ENCODE measurements at regions not wholly inside any gene's neighbourhood (a gene's known extent, or its start where the extent isn't known, plus 50 kb on each side); places are given as distances from the start of the nearest gene placed in this dataset.

DNA sequence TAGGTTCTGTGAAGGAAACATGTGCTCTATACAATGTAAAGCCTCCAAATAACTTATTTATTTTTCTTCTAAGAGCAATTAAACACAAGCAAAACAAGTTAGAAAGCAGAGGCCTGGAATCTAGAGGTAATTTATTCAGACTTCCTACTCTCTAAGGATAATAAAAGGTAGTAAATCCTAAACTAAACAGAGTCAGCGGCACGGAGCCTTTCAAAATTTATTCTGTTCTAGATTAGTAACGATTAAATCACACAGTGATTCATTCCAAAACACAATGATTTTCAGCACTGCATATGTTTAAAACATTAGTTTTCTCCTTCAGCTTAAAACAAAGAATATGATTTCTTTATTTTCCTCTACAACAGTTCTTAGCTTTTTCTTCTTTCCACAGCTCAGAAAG is 160.9 kb downstream of the FBXO15 start:
- Mint-ChIP-seq H3K36me3 (ENCODE audit: insufficient read depth in 1 of 3, low read depth in 3 of 3) (peaks cover 4 to 12% (median 9%) of the 10 kb centered on the region in 3 experiments), H3K4me1 (no peaks in the 10 kb centered on the region), H3K27me3 (ENCODE audit: low read depth) (peaks cover 2% of the 10 kb centered on the region; the same call in 1 of the 2 replicates), H3K9me3 (peaks cover 15 to 16% of the 10 kb centered on the region in 2 experiments), H3K27ac (no peak overlapping the region), H3K4me3 (no peak overlapping the region)
- Histone ChIP-seq H3K23me2 (ENCODE audit: insufficient read length, low read depth, low read length, poor library complexity, severe bottlenecking) (no peaks in the 10 kb centered on the region), H3K18ac (ENCODE audit: insufficient read length, low read depth, low read length) (no peak overlapping the region), H3K27ac (ENCODE audit: insufficient read length, low read depth, low read length) (no peak overlapping the region), H3K4me2 (ENCODE audit: insufficient read depth, insufficient read length, low read length) (no peak overlapping the region), H2AK5ac (ENCODE audit: insufficient read length, low read length) (no peak overlapping the region), H3K27me3 (ENCODE audit: insufficient read depth, low read length) (no peaks in the 10 kb centered on the region), H2BK12ac (ENCODE audit: insufficient read length, low read depth, low read length) (no peak overlapping the region), H3K9ac (ENCODE audit: extremely low read depth, insufficient read length, low read length) (no peak overlapping the region), H3K56ac (ENCODE audit: insufficient read length, low read depth, low read length) (no peak overlapping the region), H3K79me1 (ENCODE audit: insufficient read depth, low read depth, low read length, poor library complexity, severe bottlenecking) (no peaks in the 10 kb centered on the region), H2BK5ac (ENCODE audit: insufficient read length, low read length) (no peak overlapping the region), H3K4me1 (ENCODE audit: insufficient read depth, low read length) (no peaks in the 10 kb centered on the region), H3T11ph (ENCODE audit: low read length) (no peak overlapping the region), H3K4ac (ENCODE audit: low read depth, low read length) (no peak overlapping the region), H2BK120ac (ENCODE audit: low read depth, low read length, poor library complexity, severe bottlenecking) (no peak overlapping the region), H3K9me3 (ENCODE audit: control insufficient read depth, low read depth, low read length) (peaks cover 6% of the 10 kb centered on the region), H3K14ac (ENCODE audit: insufficient read depth, low read length) (no peak overlapping the region), H2BK15ac (ENCODE audit: low read depth, low read length) (no peak overlapping the region), H4K8ac (replicated peaks; ENCODE audit: insufficient read length, low read depth, low read length) (no peak overlapping the region), H4K5ac (ENCODE audit: insufficient read length, low read depth, low read length) (no peak overlapping the region), H2BK20ac (ENCODE audit: low read depth, low read length, poor library complexity, severe bottlenecking) (no peak overlapping the region), H4K91ac (ENCODE audit: insufficient read length, low read depth, low read length) (no peak overlapping the region), H3K23ac (ENCODE audit: insufficient read length, low read depth, low read length) (no peak overlapping the region), H2AFZ (ENCODE audit: low read length) (no peak overlapping the region), H3K79me2 (ENCODE audit: insufficient read depth, low read length) (no peaks in the 10 kb centered on the region), H4K20me1 (ENCODE audit: control insufficient read depth, insufficient read depth, insufficient read length) (no peaks in the 10 kb centered on the region)
- no peak for TF ChIP-seq CTCF (conservative IDR thresholded peaks at IDR 0.05)
- WGBS (ENCODE audit: extremely low coverage, insufficient read length, low lambda C conversion rate): no CpG with 5 or more reads among the region's 3 CpGs
- no peak for DNase-seq

All from H9 (cell line).